ENCODE measurements at regions not wholly inside any gene's neighbourhood (a gene's known extent, or its start where the extent isn't known, plus 50 kb on each side); places are given as distances from the start of the nearest gene placed in this dataset.

- TF ChIP-seq, protein P1, sequence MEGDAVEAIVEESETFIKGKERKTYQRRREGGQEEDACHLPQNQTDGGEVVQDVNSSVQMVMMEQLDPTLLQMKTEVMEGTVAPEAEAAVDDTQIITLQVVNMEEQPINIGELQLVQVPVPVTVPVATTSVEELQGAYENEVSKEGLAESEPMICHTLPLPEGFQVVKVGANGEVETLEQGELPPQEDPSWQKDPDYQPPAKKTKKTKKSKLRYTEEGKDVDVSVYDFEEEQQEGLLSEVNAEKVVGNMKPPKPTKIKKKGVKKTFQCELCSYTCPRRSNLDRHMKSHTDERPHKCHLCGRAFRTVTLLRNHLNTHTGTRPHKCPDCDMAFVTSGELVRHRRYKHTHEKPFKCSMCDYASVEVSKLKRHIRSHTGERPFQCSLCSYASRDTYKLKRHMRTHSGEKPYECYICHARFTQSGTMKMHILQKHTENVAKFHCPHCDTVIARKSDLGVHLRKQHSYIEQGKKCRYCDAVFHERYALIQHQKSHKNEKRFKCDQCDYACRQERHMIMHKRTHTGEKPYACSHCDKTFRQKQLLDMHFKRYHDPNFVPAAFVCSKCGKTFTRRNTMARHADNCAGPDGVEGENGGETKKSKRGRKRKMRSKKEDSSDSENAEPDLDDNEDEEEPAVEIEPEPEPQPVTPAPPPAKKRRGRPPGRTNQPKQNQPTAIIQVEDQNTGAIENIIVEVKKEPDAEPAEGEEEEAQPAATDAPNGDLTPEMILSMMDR (IDR thresholded peaks at IDR 0.05; ENCODE audit: low read depth, low read length): no peak
- no peak for TF ChIP-seq EZH2phosphoT487 (IDR thresholded peaks at IDR 0.05; ENCODE audit: low read depth)
Observed at GRCh38 chr18:67583621-67584020, 67.1 kb upstream of the DSEL start.

All from OCI-LY3 (cell line).